ENCODE measurements at regions not wholly inside any gene's neighbourhood (a gene's known extent, or its start where the extent isn't known, plus 50 kb on each side); places are given as distances from the start of the nearest gene placed in this dataset.

DNA sequence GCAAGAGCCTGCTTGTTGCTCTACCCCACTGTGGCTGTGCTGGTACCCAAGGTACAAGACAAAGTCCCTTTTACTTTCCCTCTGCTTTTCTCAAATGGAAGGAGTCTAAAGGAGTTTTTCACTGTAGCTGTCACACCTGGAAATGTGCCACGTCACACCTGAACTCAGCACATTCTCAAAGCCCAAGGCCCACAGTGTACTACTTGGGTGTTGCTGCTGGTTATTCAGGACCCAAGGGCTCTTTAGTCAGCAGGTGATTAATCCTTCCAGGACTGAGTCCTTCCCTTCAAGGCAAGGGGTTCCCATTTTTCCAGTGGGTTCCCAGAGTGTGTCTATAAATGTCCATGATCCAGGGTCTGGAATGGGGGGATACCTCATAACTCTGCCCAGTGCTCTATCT is 63.2 kb upstream of the STK39 start:
- Histone ChIP-seq H3K4me3 (no peak overlapping the region), H3K36me3 (ENCODE audit: low read depth) (no peaks in the 10 kb centered on the region), H3K9me3 (ENCODE audit: insufficient read depth, low read depth) (no peaks in the 10 kb centered on the region; the same call in 1 of the 2 replicates), H3K27ac (no peak overlapping the region), H3K79me2 (ENCODE audit: low read depth) (no peaks in the 10 kb centered on the region), H3K27me3 (ENCODE audit: insufficient read depth, low read depth) (no peaks in the 10 kb centered on the region), H2AFZ (no peak overlapping the region), H3K4me1 (replicated peaks; ENCODE audit: insufficient read depth) (no peaks in the 10 kb centered on the region), H3K9me2 (ENCODE audit: insufficient read depth) (no peaks in the 10 kb centered on the region), H4K20me1 (ENCODE audit: insufficient read depth) (no peaks in the 10 kb centered on the region), H3F3A (ENCODE audit: insufficient read depth, low read depth) (no peaks in the 10 kb centered on the region), H3K4me2 (no peak overlapping the region)
- intact Hi-C loops (cut with micrococcal nuclease; ENCODE audit: unreplicated experiment): no loop called here
- no TSS peak for BruUV-seq (replicated peaks)
- DNase-seq: no peak
- POLR2A ChIA-PET (ENCODE audit: unreplicated experiment): no interaction called here
- CTCF ChIA-PET: no interaction called here
- TF ChIP-seq EZH2 (IDR thresholded peaks at IDR 0.05; ENCODE audit: low read depth): no peak

- H2AFZ ChIP-seq: no peak overlapping the region
- DNase-seq: no peak
Observed at GRCh38 chr2:168311261-168311910, 64.0 kb upstream of the STK39 start.

GRCh38 chr2:168312036-168312822 is 64.8 kb upstream of the STK39 start:
- Histone ChIP-seq H3K79me2 (ENCODE audit: low read depth) (no peaks in the 10 kb centered on the region), H2AFZ (no peak overlapping the region), H3K9me3 (ENCODE audit: insufficient read depth, low read depth) (no peaks in the 10 kb centered on the region), H3K4me2 (no peak overlapping the region), H4K20me1 (ENCODE audit: insufficient read depth) (no peaks in the 10 kb centered on the region), H3K27me3 (ENCODE audit: insufficient read depth, low read depth) (no peaks in the 10 kb centered on the region), H3K4me1 (replicated peaks; ENCODE audit: insufficient read depth) (no peaks in the 10 kb centered on the region), H3K4me3 (no peak overlapping the region), H3F3A (ENCODE audit: insufficient read depth, low read depth) (no peaks in the 10 kb centered on the region), H3K27ac (no peak overlapping the region), H3K36me3 (ENCODE audit: low read depth) (no peaks in the 10 kb centered on the region), H3K9me2 (ENCODE audit: insufficient read depth) (no peaks in the 10 kb centered on the region)
- TF ChIP-seq CTCF (conservative IDR thresholded peaks at IDR 0.05): no peak
- no peak for TF ChIP-seq EZH2 (IDR thresholded peaks at IDR 0.05; ENCODE audit: low read depth)
- no peak for DNase-seq
- ChIA-PET POLR2A (ENCODE audit: unreplicated experiment) (no interaction called here), CTCF (no interaction called here)
- no TSS peak for BruUV-seq (replicated peaks)
- intact Hi-C loops (cut with micrococcal nuclease; ENCODE audit: unreplicated experiment): no loop called here

More at GRCh38 chr2:168311261-168311910, 64.0 kb upstream of the STK39 start:
- intact Hi-C loops (cut with micrococcal nuclease; ENCODE audit: unreplicated experiment): no loop called here
- H3K9me3 ChIP-seq (ENCODE audit: insufficient read depth, low read depth): no peaks in the 10 kb centered on the region
- no peaks in the 10 kb centered on the region for H3K4me1 ChIP-seq (replicated peaks; ENCODE audit: insufficient read depth)
- TF ChIP-seq CTCF (conservative IDR thresholded peaks at IDR 0.05) (no peak), EZH2 (IDR thresholded peaks at IDR 0.05; ENCODE audit: low read depth) (no peak)
- ChIA-PET CTCF (no interaction called here), POLR2A (ENCODE audit: unreplicated experiment) (no interaction called here)
- H3K9me2 ChIP-seq (ENCODE audit: insufficient read depth): no peaks in the 10 kb centered on the region
- no TSS peak for BruUV-seq (replicated peaks)
- H3K27me3 ChIP-seq (ENCODE audit: insufficient read depth, low read depth): no peaks in the 10 kb centered on the region
- no peak overlapping the region for H3K27ac ChIP-seq
- no peaks in the 10 kb centered on the region for H3K36me3 ChIP-seq (ENCODE audit: low read depth)
- H3F3A ChIP-seq (ENCODE audit: insufficient read depth, low read depth): no peaks in the 10 kb centered on the region
- H3K79me2 ChIP-seq (ENCODE audit: low read depth): no peaks in the 10 kb centered on the region
- no peak overlapping the region for H3K4me3 ChIP-seq
- H4K20me1 ChIP-seq (ENCODE audit: insufficient read depth): no peaks in the 10 kb centered on the region
- no peak overlapping the region for H3K4me2 ChIP-seq
